ENCODE measurements at regions not wholly inside any gene's neighbourhood (a gene's known extent, or its start where the extent isn't known, plus 50 kb on each side); places are given as distances from the start of the nearest gene placed in this dataset.

GRCh38 chr12:107365703-107366102, 272.4 kb upstream of the CRY1 start:
- no peak for TF ChIP-seq CTCF (IDR thresholded peaks at IDR 0.05)
- no peak for TF ChIP-seq POLR2A (IDR thresholded peaks at IDR 0.05)
